HG03442 (cell line): ENCODE measurements at regions not wholly inside any gene's neighbourhood (a gene's known extent, or its start where the extent isn't known, plus 50 kb on each side); places are given as distances from the start of the nearest gene placed in this dataset.
"Not testable (repeated sequence)": the region's sequence is repeated elsewhere in the genome, so short reads cannot be mapped to it uniquely, and the experiment has no call there.

Source experiments
- ATAC-seq: cut with Tn5 transposase; IDR thresholded peaks from one replicate; pipeline ENCODE4 v1.9.1; 2021; ENCODE audit warnings: mild to moderate bottlenecking, moderate library complexity; ENCODE audit not compliant: unreplicated experiment

DNA sequence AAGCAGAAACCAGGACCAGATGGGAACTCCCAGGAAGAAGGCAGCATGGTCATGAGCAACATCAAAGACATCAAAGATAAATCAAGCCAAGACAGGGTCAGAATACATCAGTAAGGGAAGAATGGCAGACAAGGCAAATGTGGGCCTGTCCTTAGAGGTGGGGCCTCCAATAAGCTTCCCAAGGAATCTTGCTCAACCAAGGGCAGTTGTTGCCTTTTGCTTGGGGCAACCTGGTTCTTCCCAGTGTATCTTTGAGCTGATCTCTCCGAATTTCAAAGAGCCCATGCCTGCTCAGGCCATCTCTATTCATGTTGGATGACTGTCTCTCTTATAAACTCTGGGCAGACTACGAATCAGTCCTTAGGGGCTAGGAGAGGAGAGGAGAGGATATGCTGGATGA lies 68.4 kb upstream of the HABP2 start:
- no peak for ATAC-seq

- ATAC-seq = no peak
These were observed 67.1 kb upstream of the HABP2 start for GRCh38 chr10:113485736-113486135.

DNA sequence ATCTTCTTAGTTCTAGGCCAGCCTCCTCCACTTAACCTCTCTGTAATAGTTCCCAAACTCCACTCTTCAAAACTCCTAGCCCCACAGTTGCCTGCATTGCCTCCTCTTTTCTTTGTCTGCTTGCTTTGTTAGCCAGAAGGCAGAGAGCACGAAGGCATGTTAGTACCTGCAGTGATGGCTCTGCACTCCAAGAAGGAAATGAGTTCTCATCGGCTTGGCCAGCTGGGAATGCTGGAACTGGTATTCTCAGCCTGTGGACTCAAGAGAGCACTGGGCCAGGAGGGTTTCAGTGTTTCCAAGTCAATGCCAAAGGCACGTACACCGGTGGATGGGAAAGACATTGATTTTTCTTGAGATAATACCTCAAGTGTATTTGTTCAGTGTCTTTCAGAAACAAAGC lies 66.3 kb upstream of the HABP2 start:
- ATAC-seq = no peak

DNA sequence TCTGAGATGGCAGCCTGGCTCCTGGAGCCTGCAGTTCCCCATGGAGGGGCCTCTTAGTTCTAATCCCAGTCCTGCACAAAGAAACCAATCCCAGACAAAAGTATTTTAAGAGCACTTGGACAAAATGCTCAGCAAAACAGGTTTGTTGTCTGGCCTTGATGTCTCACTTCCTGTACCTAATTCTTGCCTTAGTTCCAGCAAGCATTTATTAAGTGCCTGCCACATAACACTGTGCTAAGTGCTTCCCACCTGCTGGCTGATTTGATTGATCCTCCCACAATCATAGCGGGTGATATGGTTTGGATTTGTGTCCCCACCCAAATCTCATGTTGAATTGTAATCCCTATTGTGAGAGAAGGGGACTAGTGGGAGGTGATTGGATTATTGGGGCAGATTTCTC lies 65.7 kb upstream of the HABP2 start:
- no peak for ATAC-seq

DNA sequence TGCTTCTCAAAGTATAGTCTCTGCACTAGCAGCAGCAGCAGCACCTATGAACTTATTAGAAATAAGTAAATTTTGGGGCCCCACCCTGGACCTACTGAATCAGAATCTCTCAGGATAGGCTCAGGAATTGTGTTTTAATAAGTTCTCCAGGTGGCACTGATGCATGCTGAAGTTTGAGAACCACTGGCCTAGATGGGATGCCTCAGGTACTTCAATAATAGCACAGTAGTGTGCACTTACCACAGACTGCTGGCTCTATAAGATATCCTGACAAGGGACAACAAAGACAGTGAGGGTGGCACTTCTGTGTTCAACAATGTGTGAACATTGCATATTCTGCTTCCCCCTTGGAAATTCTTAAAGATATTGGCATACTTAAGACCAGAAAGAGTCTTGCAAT lies 64.7 kb upstream of the HABP2 start:
- ATAC-seq = no peak

GRCh38 chr10:113489522-113489921 lies 63.3 kb upstream of the HABP2 start:
- not testable (repeated sequence) for ATAC-seq

DNA sequence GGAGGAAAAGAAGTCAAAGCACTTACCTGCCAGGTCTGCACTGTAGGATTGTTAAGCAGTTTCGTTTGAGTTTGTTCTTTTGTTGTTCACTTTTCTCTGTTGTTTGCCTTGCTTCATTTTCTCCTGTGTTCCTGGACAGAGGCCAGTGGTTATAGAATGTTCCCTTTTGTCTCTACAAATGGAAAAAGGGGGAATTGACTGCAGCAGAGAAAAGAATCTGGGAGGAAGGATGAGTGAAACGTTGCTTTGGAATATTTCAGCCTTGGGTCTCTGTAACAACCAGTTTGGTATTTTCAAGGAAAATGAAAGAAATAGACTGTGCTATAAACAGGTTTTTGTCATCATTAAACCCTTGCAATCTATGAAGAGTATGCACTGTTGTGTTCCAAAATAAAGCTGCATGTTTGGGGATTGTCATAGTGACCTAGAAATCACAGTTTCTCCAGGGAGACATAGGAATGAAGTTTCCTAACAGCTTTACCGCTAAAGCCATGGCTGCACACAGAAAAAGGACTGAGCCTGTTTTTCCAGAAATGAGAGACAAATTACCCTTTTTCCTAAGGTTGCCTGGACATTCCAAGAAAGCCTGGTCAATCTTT lies 60.8 kb upstream of the HABP2 start:
- no peak for ATAC-seq

DNA sequence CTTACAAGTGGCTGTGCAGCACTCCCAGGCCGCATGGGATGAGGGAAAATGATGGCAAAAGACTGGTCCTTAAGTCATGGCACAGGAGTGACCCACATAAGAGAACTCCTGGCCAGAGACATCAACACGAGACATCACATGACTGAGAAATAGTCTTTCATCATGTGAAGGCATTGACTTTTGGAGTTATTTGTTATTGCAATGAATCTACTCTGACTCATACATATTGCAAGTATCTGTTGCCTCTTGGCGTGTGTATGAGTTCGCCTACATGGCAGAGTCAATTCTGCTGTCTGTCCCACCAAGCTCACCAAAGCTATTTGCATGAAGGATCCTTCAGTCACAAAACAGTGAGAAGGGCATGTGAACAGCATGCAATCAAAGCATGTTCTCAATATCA lies 59.7 kb upstream of the HABP2 start:
- no peak for ATAC-seq

DNA sequence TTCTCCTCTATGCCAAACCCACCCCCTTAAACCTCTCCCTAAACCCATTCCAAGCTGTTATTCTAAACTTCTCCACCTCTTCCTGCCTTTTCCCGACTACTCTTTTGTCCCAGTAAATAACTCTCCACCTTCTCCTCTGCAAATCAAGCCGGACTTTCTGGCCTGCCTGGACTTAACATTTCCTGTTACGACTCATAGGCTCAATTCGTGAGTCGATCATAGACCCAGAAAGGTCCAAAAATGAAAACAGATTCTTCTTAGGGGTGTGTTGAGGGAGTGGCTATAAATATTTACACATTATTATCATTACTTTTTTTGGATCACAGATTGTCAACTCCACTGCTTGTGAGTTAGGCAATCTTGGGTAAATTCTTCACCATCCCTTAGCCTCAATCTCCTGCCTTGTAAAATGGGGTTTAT lies 59.0 kb upstream of the HABP2 start:
- ATAC-seq = no peak

GRCh38 chr10:113494761-113495160 lies 58.1 kb upstream of the HABP2 start:
- ATAC-seq = no peak

DNA sequence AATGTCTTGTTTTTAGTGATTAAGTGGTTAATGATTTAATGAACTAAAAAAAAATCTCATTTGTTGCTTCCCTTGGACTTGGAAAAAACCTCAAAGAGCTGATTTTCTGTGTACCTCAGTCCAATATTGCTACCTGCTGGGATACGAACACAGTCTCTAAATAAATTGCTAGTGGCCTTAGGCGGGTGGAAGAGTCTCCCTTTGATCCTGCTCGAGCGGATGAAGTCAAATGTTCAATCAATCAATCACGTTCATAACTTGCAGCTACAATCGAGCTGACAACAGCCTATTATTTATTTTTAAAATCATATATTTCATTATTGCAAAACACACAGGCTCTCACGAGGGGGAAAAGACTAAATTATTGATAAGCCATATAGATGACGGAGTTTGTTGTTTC lies 57.3 kb upstream of the HABP2 start:
- no peak for ATAC-seq

- no peak for ATAC-seq
These were observed 56.4 kb upstream of the HABP2 start for GRCh38 chr10:113496111-113497109.

- ATAC-seq = no peak
These were observed 55.7 kb upstream of the HABP2 start for GRCh38 chr10:113497198-113497597.

DNA sequence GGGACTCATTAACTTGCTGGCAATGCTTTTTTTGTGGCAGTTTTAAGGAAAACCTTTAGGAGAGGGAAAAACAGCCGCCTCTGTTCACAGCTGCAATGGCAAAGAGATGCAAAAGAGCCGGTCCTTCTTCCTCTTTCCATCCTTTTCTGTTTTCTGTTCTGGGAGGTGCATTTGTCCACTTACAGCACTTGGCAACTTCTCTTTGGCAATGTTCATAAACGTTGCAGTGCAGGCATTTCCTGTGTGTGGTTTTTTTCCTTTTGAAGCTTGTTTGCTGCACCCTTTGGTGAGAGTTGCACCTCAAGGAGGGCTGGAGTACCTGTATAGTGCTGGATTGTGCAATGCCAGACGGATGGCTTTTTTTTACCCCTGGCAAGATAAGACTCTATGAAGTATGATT lies 53.9 kb upstream of the HABP2 start:
- no peak for ATAC-seq

GRCh38 chr10:113499806-113500205 lies 53.0 kb upstream of the HABP2 start:
- no peak for ATAC-seq

DNA sequence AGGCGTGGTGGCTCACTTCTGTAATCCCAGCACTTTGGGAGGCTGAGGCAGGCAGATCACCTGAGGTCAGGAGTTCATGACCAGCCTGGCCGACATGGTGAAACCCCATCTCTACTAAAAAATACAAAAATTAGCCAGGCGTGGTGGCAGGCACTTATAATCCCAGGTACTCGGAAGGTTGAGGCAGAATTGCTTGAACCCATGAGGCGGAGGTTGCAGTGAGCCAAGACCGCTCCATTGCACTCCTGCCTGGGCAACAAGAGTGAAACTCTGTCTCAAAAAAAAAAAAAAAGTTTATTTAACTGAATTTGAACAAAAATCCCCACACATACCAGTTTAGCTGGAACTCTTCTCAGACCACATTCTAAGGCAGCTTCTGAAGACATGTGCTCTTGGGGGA lies 51.8 kb upstream of the HABP2 start:
- ATAC-seq = not testable (repeated sequence)
